ENCODE measurements at regions not wholly inside any gene's neighbourhood (a gene's known extent, or its start where the extent isn't known, plus 50 kb on each side); places are given as distances from the start of the nearest gene placed in this dataset.

GRCh38 chr10:31706464-31707092 is 222.1 kb downstream of the ARHGAP12 start:
- TF ChIP-seq CTCF (IDR thresholded peaks at IDR 0.05) (no peak), EP300 (IDR thresholded peaks at IDR 0.05) (no peak), POLR2AphosphoS5 (IDR thresholded peaks at IDR 0.05) (no peak), POLR2A (IDR thresholded peaks at IDR 0.05) (no peak)
